ENCODE measurements at regions not wholly inside any gene's neighbourhood (a gene's known extent, or its start where the extent isn't known, plus 50 kb on each side); places are given as distances from the start of the nearest gene placed in this dataset.

DNA sequence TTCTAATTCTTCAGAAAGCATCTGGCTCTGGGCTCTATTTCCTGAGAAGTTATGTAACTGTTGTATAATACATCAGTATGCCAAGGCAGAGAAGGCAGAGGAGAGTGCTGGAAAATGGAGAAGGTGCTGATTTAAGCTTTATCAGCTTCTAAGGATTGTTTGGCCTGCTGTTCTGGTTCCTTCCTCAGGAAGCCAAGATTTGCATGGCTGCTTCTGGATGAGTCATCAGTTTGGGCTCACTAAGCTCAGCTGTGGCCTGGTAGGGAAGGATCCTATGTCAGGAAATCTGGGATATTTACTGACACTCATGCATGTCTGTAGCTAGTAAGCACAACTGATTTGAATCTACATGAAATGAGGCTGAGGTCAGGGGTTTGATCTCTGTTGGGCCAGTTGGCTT, 73.2 kb upstream of the ADGRL4 start:
- intact Hi-C loops (cut with micrococcal nuclease; ENCODE audit: unreplicated experiment) = no loop called here
- CTCF ChIA-PET = no interaction called here
- Mint-ChIP-seq H3K27ac (ENCODE audit: unreplicated experiment) (no peak overlapping the region), H3K36me3 (ENCODE audit: insufficient read depth, unreplicated experiment) (no peaks in the 10 kb centered on the region), H3K4me1 (ENCODE audit: low read depth, unreplicated experiment) (no peaks in the 10 kb centered on the region), H3K4me3 (ENCODE audit: low read depth, unreplicated experiment) (no peak overlapping the region), H3K27me3 (ENCODE audit: unreplicated experiment) (no peaks in the 10 kb centered on the region), H3K9me3 (ENCODE audit: low read depth, unreplicated experiment) (peaks cover 2% of the 10 kb centered on the region)
- TF ChIP-seq, protein P1, sequence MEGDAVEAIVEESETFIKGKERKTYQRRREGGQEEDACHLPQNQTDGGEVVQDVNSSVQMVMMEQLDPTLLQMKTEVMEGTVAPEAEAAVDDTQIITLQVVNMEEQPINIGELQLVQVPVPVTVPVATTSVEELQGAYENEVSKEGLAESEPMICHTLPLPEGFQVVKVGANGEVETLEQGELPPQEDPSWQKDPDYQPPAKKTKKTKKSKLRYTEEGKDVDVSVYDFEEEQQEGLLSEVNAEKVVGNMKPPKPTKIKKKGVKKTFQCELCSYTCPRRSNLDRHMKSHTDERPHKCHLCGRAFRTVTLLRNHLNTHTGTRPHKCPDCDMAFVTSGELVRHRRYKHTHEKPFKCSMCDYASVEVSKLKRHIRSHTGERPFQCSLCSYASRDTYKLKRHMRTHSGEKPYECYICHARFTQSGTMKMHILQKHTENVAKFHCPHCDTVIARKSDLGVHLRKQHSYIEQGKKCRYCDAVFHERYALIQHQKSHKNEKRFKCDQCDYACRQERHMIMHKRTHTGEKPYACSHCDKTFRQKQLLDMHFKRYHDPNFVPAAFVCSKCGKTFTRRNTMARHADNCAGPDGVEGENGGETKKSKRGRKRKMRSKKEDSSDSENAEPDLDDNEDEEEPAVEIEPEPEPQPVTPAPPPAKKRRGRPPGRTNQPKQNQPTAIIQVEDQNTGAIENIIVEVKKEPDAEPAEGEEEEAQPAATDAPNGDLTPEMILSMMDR (IDR thresholded peaks at IDR 0.05; ENCODE audit: unreplicated experiment) = no peak
- DNase-seq = peak; percentile 23
- BruUV-seq (replicated peaks) = no TSS peak

DNA sequence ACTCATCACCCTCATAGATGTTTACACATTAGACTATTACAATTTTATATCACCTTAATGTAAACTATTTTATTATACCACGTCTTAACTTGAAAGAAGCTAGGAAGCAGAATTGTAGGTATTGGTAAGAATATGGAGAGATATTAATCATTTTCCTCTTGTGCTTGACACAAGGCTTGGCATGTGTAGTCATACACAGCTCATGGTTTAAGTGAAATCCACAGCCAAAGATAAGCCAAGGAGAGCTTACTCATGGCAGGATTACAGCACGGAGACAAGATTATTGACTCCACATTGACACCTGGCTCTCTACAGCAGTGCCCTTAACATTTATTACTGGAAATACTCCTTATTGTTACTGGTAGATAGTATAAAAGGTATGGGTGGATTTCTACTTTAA, 68.4 kb upstream of the ADGRL4 start:
- Mint-ChIP-seq H3K4me3 (ENCODE audit: low read depth, unreplicated experiment) (no peak overlapping the region), H3K27me3 (ENCODE audit: unreplicated experiment) (no peaks in the 10 kb centered on the region), H3K36me3 (ENCODE audit: insufficient read depth, unreplicated experiment) (no peaks in the 10 kb centered on the region), H3K27ac (ENCODE audit: unreplicated experiment) (no peak overlapping the region), H3K4me1 (ENCODE audit: low read depth, unreplicated experiment) (no peaks in the 10 kb centered on the region), H3K9me3 (ENCODE audit: low read depth, unreplicated experiment) (peaks cover 6% of the 10 kb centered on the region)
- no peak for DNase-seq
- CTCF ChIA-PET = no interaction called here
- no TSS peak for BruUV-seq (replicated peaks)
- TF ChIP-seq, protein P1 (IDR thresholded peaks at IDR 0.05; ENCODE audit: unreplicated experiment) = no peak
- intact Hi-C loops (cut with micrococcal nuclease; ENCODE audit: unreplicated experiment) = no loop called here

DNA sequence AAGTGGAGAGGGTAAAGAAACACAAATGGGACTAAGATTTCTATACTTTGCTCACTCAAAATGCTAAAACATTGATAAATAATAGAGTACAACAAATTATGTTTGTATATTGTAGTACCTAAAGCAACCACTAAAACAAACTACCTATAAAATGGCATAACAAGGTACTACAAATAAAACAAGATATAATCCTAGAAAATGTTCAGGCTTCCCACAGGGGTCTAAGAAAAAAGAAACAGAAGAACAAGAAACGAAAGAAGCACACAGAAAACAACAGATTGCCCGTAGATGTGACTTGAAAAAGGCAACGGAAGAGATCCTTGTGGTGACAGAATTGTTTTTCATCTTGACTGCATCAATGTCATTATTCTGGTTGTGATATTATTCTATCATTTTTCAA, 63.3 kb upstream of the ADGRL4 start:
- no peaks in the 10 kb centered on the region for H3K36me3 Mint-ChIP-seq (ENCODE audit: insufficient read depth, unreplicated experiment)
- H3K27me3 Mint-ChIP-seq (ENCODE audit: unreplicated experiment) = no peaks in the 10 kb centered on the region
- H3K4me3 Mint-ChIP-seq (ENCODE audit: low read depth, unreplicated experiment) = no peak overlapping the region
- intact Hi-C loops (cut with micrococcal nuclease; ENCODE audit: unreplicated experiment) = no loop called here
- TF ChIP-seq, protein P1 (IDR thresholded peaks at IDR 0.05; ENCODE audit: unreplicated experiment) = no peak
- BruUV-seq (replicated peaks) = no TSS peak
- no peak for DNase-seq
- H3K27ac Mint-ChIP-seq (ENCODE audit: unreplicated experiment) = no peak overlapping the region
- CTCF ChIA-PET = no interaction called here
- peaks cover 8% of the 10 kb centered on the region for H3K9me3 Mint-ChIP-seq (ENCODE audit: low read depth, unreplicated experiment)
- no peaks in the 10 kb centered on the region for H3K4me1 Mint-ChIP-seq (ENCODE audit: low read depth, unreplicated experiment)

DNA sequence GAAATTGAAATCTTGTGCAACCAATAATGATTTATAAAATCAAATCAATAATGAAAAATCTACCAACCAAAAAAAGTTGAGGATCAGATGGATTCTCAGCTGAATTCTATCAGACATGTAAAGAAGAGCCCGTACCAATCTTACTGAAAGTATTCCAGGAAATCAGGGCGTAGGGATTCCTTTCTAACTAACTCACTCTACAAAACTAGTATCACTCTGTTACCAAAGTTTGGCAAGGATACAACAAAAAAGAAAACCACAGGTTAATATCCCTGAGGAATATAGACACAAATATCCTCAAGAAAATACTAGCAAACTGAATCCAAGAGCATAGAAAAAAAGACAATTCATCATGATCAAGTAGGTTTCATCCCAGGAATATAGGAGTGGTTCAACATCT, 52.8 kb upstream of the ADGRL4 start:
- H3K4me1 Mint-ChIP-seq (ENCODE audit: low read depth, unreplicated experiment) = no peaks in the 10 kb centered on the region
- H3K27me3 Mint-ChIP-seq (ENCODE audit: unreplicated experiment) = no peaks in the 10 kb centered on the region
- no peak overlapping the region for H3K27ac Mint-ChIP-seq (ENCODE audit: unreplicated experiment)
- CTCF ChIA-PET = no interaction called here
- H3K9me3 Mint-ChIP-seq (ENCODE audit: low read depth, unreplicated experiment) = no peaks in the 10 kb centered on the region
- no TSS peak for BruUV-seq (replicated peaks)
- TF ChIP-seq, protein P1 (IDR thresholded peaks at IDR 0.05; ENCODE audit: unreplicated experiment) = no peak
- no peak overlapping the region for H3K4me3 Mint-ChIP-seq (ENCODE audit: low read depth, unreplicated experiment)
- intact Hi-C loops (cut with micrococcal nuclease; ENCODE audit: unreplicated experiment) = no loop called here
- no peaks in the 10 kb centered on the region for H3K36me3 Mint-ChIP-seq (ENCODE audit: insufficient read depth, unreplicated experiment)
- no peak for DNase-seq
